ENCODE measurements at regions not wholly inside any gene's neighbourhood (a gene's known extent, or its start where the extent isn't known, plus 50 kb on each side); places are given as distances from the start of the nearest gene placed in this dataset.

DNA sequence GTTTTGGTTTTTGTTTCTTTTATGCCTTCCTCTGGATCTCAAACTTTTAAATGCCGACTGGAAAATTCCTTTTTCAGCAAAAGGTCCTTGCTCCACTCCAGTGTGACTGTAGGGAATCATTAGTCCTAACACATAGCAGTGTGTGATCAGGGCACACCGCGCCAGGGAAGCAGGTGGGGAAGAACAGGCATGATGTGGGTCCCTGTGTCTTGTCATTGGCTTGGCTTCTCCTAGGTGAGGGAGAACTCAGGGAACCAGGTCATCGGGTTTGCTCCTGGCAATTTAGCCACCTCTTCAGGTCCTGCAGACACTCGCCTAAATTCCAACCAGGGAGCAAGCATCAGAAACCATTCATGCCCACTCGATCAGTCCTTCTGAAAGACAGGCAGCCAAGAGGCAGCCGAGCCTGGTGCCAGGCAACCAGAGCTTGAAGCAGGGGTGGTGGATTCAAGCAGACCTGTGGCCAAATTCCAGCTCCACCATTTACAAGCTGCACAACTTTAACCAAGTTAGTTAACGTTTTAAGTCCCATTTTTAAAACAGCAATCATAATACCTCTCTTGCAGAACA lies 514.2 kb downstream of the BNC2 start:
- no peaks in the 10 kb centered on the region for H3K9me3 ChIP-seq (ENCODE audit: control insufficient read depth, low read length)
- no peak overlapping the region for H3K27ac ChIP-seq (ENCODE audit: low read depth, low read length, severe bottlenecking)
- H3K36me3 ChIP-seq (ENCODE audit: control insufficient read depth, insufficient read depth, low read length) = no peaks in the 10 kb centered on the region
- WGBS, 2 experiments (ENCODE audit: insufficient coverage in 2 of 2) = 82 to 86% methylated on average over 7 of the region's 8 CpGs
- no peak overlapping the region for H3K4me3 ChIP-seq (ENCODE audit: extremely low read depth, insufficient read depth, low read length, poor library complexity, severe bottlenecking)
- no peaks in the 10 kb centered on the region for H3K4me1 ChIP-seq (ENCODE audit: control insufficient read depth, insufficient read depth, low read length, poor library complexity, severe bottlenecking)

DNA sequence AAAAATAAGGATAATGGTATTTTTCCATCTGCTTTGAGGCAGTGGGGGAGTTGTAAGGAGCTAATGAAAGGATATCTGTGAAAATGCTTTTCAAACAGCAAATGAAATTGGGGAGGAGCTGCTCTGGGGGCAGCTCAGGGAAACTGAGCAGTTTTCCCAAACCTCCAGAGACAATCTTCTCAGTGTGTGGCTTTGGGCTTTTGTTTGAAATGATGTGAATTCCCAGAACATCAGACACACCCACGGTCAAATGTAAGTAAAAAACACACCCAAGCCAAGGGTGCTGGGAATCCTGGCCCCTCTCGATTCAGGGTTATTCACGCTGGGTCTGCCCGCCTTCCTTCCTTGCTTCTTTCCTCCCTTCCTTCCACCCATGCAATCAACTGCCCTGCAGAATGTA lies 512.6 kb downstream of the BNC2 start:
- Histone ChIP-seq H3K4me1 (ENCODE audit: control insufficient read depth, insufficient read depth, low read length, poor library complexity, severe bottlenecking) (no peaks in the 10 kb centered on the region), H3K36me3 (ENCODE audit: control insufficient read depth, insufficient read depth, low read length) (no peaks in the 10 kb centered on the region), H3K27ac (ENCODE audit: low read depth, low read length, severe bottlenecking) (no peak overlapping the region), H3K4me3 (ENCODE audit: extremely low read depth, insufficient read depth, low read length, poor library complexity, severe bottlenecking) (no peak overlapping the region), H3K9me3 (ENCODE audit: control insufficient read depth, low read length) (no peaks in the 10 kb centered on the region)
- 83 to 100% methylated on average over 2 to 3 of the region's 4 CpGs for WGBS, 2 experiments (ENCODE audit: insufficient coverage in 2 of 2)

DNA sequence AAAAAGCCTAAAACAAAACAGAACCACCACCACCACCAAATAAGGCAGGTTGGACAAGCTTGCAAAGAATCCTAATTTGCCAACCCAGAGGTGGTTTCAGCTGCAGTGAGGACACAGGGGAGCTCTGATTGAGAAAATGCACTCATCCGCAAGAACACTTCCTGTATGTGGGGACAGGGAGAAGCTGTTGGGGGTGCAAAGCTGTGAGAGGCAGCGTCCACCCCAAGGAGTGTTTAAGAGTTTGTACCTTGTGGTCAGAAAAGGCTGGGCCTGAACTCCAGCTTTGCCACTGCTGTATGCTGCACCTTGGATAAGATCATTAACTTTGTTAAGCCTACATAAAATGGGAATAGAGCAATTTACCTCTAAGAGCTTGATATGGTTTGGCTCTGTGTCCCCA lies 511.7 kb downstream of the BNC2 start:
- no peaks in the 10 kb centered on the region for H3K9me3 ChIP-seq (ENCODE audit: control insufficient read depth, low read length)
- no peaks in the 10 kb centered on the region for H3K4me1 ChIP-seq (ENCODE audit: control insufficient read depth, insufficient read depth, low read length, poor library complexity, severe bottlenecking)
- WGBS, 2 experiments (ENCODE audit: insufficient coverage in 2 of 2) = 93% methylated on average over 2 of the region's 2 CpGs; no CpG with 5 or more reads in 1 of the 2 experiments
- no peak overlapping the region for H3K27ac ChIP-seq (ENCODE audit: low read depth, low read length, severe bottlenecking)
- no peak overlapping the region for H3K4me3 ChIP-seq (ENCODE audit: extremely low read depth, insufficient read depth, low read length, poor library complexity, severe bottlenecking)
- H3K36me3 ChIP-seq (ENCODE audit: control insufficient read depth, insufficient read depth, low read length) = no peaks in the 10 kb centered on the region
